HepG2 (cell line): ENCODE measurements at regions not wholly inside any gene's neighbourhood (a gene's known extent, or its start where the extent isn't known, plus 50 kb on each side); places are given as distances from the start of the nearest gene placed in this dataset.

Experiments used
- AFF4 ChIP-seq: sonication (generic); formaldehyde crosslinking; IDR thresholded peaks from 2 replicates; pipeline ENCODE4 v1.4.0; 2020; ENCODE audit warnings: missing genetic modification reagents
- CTCF ChIP-seq: sonication (generic); formaldehyde crosslinking; IDR thresholded peaks from 2 replicates; pipeline ENCODE4 v1.5.0; 2020; ENCODE audit warnings: mild to moderate bottlenecking, missing genetic modification reagents, moderate library complexity
- PCBP1 ChIP-seq: fragments of 200-400 bp; formaldehyde crosslinking; IDR thresholded peaks from 2 replicates; pipeline ENCODE4 v1.6.1; 2017; ENCODE audit warnings: mild to moderate bottlenecking, low read depth, low read length, borderline replicate concordance
- POLR2A ChIP-seq, 2 experiments: IDR thresholded peaks; 2 replicates each; pipeline ENCODE4 v1.6.1; 2011; ENCODE audit warnings: low read depth in 2 of 2, low read length in 2 of 2, mild to moderate bottlenecking in 1 of 2, moderate library complexity in 1 of 2; ENCODE audit not compliant: insufficient read depth in 1 of 2
- SIN3A ChIP-seq: IDR thresholded peaks from 2 replicates; pipeline ENCODE4 v1.6.1; 2011; ENCODE audit warnings: low read depth, mild to moderate bottlenecking, control low read depth, low read length, borderline replicate concordance
- ZZZ3 ChIP-seq: sonication (generic); formaldehyde crosslinking; IDR thresholded peaks from 2 replicates; pipeline ENCODE4 v1.4.0; 2020; ENCODE audit warnings: missing genetic modification reagents, mild to moderate bottlenecking, borderline replicate concordance
- TF ChIP-seq, protein P1 (sequence below): sonication (generic); formaldehyde crosslinking; IDR thresholded peaks from 2 replicates; pipeline ENCODE4 v1.4.0; 2020; ENCODE audit warnings: missing genetic modification reagents

- TF ChIP-seq PCBP1 (no peak), CTCF (CRISPR knock-in tag) (no peak), SIN3A (no peak), ZZZ3 (no peak), AFF4 (no peak), POLR2A (IDR thresholded peaks at IDR 0.05; ENCODE audit: insufficient read depth in 1 of 2, low read depth in 2 of 2, low read length in 2 of 2) (no peak)
- TF ChIP-seq, protein P1, sequence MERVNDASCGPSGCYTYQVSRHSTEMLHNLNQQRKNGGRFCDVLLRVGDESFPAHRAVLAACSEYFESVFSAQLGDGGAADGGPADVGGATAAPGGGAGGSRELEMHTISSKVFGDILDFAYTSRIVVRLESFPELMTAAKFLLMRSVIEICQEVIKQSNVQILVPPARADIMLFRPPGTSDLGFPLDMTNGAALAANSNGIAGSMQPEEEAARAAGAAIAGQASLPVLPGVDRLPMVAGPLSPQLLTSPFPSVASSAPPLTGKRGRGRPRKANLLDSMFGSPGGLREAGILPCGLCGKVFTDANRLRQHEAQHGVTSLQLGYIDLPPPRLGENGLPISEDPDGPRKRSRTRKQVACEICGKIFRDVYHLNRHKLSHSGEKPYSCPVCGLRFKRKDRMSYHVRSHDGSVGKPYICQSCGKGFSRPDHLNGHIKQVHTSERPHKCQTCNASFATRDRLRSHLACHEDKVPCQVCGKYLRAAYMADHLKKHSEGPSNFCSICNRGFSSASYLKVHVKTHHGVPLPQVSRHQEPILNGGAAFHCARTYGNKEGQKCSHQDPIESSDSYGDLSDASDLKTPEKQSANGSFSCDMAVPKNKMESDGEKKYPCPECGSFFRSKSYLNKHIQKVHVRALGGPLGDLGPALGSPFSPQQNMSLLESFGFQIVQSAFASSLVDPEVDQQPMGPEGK: no peak
These were observed 133.1 kb upstream of the BACH2 start for GRCh38 chr6:90429713-90430112.
